GM23338 (cell line): ENCODE measurements at regions not wholly inside any gene's neighbourhood (a gene's known extent, or its start where the extent isn't known, plus 50 kb on each side); places are given as distances from the start of the nearest gene placed in this dataset.

Source experiments
- CREB1 ChIP-seq: fragments of 250-450 bp; sonication (Bioruptor Pico); IDR thresholded peaks from 2 replicates; pipeline ENCODE4 v1.5.0; 2020; ENCODE audit warnings: low read depth, mild to moderate bottlenecking, moderate library complexity
- EZH2 ChIP-seq: fragments of 200-600 bp; sonication (generic); IDR thresholded peaks from one replicate; pipeline ENCODE4 v1.8.0; 2017; ENCODE audit warnings: antibody characterized with exemption, mild to moderate bottlenecking, low read depth; ENCODE audit not compliant: unreplicated experiment
- EZH2phosphoT487 ChIP-seq: fragments of 200-600 bp; sonication (generic); IDR thresholded peaks from one replicate; pipeline ENCODE4 v1.8.1; 2018; ENCODE audit warnings: antibody characterized with exemption; ENCODE audit not compliant: unreplicated experiment
- JUNB ChIP-seq: IDR thresholded peaks from one replicate; pipeline ENCODE4 v1.6.1; 2016; ENCODE audit warnings: antibody characterized with exemption; ENCODE audit not compliant: unreplicated experiment
- TF ChIP-seq, protein P1 (sequence below), 2 experiments: fragments of 200-600 bp in 1 of 2; sonication (generic) in 1 of 2; conservative IDR thresholded peaks; 2 replicates each; pipeline versions ENCODE4 v1.5.1 to v1.6.1; 2016 to 2017; ENCODE audit warnings: antibody characterized with exemption in 2 of 2, low read depth in 2 of 2, mild to moderate bottlenecking in 2 of 2, moderate library complexity in 1 of 2
- TF ChIP-seq, protein P2 (sequence below): IDR thresholded peaks from 2 replicates; pipeline ENCODE4 v1.6.1; 2016; ENCODE audit warnings: antibody characterized with exemption
- TF ChIP-seq, protein P3 (sequence below): IDR thresholded peaks from one replicate; pipeline ENCODE4 v1.6.1; 2018; ENCODE audit warnings: antibody characterized with exemption; ENCODE audit not compliant: unreplicated experiment

DNA sequence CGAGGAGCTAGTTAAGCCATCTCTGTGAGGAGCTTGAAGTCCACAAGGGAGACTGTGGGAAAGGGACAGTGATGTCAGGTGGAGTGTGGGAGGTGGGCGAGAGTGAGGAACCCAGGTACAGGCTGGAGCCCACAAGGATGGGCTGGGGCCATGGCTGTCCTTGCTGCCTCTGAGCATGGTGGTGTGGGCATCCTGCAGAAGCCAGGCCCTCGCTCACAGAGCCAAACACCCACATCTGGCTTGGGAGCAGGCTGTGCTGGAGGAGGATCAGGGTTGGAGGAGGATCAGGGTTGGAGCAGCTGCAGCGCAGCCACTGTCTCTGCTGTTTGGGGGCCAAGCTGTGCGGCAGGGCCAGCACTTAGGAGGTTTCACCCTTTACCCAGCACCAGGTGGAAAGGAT is 58.2 kb upstream of the ENPP7 start:
- TF ChIP-seq, protein P1, sequence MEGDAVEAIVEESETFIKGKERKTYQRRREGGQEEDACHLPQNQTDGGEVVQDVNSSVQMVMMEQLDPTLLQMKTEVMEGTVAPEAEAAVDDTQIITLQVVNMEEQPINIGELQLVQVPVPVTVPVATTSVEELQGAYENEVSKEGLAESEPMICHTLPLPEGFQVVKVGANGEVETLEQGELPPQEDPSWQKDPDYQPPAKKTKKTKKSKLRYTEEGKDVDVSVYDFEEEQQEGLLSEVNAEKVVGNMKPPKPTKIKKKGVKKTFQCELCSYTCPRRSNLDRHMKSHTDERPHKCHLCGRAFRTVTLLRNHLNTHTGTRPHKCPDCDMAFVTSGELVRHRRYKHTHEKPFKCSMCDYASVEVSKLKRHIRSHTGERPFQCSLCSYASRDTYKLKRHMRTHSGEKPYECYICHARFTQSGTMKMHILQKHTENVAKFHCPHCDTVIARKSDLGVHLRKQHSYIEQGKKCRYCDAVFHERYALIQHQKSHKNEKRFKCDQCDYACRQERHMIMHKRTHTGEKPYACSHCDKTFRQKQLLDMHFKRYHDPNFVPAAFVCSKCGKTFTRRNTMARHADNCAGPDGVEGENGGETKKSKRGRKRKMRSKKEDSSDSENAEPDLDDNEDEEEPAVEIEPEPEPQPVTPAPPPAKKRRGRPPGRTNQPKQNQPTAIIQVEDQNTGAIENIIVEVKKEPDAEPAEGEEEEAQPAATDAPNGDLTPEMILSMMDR (conservative IDR thresholded peaks at IDR 0.05; ENCODE audit: low read depth in 2 of 2) = no peak
- TF ChIP-seq EZH2phosphoT487 (no peak), JUNB (no peak), EZH2 (no peak), CREB1 (CRISPR knock-in tag) (no peak)
- TF ChIP-seq, protein P2, sequence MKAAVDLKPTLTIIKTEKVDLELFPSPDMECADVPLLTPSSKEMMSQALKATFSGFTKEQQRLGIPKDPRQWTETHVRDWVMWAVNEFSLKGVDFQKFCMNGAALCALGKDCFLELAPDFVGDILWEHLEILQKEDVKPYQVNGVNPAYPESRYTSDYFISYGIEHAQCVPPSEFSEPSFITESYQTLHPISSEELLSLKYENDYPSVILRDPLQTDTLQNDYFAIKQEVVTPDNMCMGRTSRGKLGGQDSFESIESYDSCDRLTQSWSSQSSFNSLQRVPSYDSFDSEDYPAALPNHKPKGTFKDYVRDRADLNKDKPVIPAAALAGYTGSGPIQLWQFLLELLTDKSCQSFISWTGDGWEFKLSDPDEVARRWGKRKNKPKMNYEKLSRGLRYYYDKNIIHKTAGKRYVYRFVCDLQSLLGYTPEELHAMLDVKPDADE = no peak
- TF ChIP-seq, protein P3, sequence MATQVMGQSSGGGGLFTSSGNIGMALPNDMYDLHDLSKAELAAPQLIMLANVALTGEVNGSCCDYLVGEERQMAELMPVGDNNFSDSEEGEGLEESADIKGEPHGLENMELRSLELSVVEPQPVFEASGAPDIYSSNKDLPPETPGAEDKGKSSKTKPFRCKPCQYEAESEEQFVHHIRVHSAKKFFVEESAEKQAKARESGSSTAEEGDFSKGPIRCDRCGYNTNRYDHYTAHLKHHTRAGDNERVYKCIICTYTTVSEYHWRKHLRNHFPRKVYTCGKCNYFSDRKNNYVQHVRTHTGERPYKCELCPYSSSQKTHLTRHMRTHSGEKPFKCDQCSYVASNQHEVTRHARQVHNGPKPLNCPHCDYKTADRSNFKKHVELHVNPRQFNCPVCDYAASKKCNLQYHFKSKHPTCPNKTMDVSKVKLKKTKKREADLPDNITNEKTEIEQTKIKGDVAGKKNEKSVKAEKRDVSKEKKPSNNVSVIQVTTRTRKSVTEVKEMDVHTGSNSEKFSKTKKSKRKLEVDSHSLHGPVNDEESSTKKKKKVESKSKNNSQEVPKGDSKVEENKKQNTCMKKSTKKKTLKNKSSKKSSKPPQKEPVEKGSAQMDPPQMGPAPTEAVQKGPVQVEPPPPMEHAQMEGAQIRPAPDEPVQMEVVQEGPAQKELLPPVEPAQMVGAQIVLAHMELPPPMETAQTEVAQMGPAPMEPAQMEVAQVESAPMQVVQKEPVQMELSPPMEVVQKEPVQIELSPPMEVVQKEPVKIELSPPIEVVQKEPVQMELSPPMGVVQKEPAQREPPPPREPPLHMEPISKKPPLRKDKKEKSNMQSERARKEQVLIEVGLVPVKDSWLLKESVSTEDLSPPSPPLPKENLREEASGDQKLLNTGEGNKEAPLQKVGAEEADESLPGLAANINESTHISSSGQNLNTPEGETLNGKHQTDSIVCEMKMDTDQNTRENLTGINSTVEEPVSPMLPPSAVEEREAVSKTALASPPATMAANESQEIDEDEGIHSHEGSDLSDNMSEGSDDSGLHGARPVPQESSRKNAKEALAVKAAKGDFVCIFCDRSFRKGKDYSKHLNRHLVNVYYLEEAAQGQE = no peak
